Dedifferentiated amniotic fluid mesenchymal stem cell (primary cell): ENCODE measurements at regions not wholly inside any gene's neighbourhood (a gene's known extent, or its start where the extent isn't known, plus 50 kb on each side); places are given as distances from the start of the nearest gene placed in this dataset.
"Not testable (repeated sequence)": the region's sequence is repeated elsewhere in the genome, so short reads cannot be mapped to it uniquely, and the experiment has no call there.

ENCODE experiments used
- DNase-seq: peaks from one replicate; pipeline ENCODE4 v3.0.0-alpha.2; 2016; ENCODE audit errors: extremely low spot score

- no peak for DNase-seq
Observed at GRCh38 chr10:52599551-52600200, 172.9 kb downstream of the MBL2 start.

- DNase-seq = not testable (repeated sequence)
Observed at GRCh38 chr10:52604131-52604530, 168.5 kb downstream of the MBL2 start.

GRCh38 chr10:52609071-52609470 is 163.5 kb downstream of the MBL2 start:
- DNase-seq = no peak

DNA sequence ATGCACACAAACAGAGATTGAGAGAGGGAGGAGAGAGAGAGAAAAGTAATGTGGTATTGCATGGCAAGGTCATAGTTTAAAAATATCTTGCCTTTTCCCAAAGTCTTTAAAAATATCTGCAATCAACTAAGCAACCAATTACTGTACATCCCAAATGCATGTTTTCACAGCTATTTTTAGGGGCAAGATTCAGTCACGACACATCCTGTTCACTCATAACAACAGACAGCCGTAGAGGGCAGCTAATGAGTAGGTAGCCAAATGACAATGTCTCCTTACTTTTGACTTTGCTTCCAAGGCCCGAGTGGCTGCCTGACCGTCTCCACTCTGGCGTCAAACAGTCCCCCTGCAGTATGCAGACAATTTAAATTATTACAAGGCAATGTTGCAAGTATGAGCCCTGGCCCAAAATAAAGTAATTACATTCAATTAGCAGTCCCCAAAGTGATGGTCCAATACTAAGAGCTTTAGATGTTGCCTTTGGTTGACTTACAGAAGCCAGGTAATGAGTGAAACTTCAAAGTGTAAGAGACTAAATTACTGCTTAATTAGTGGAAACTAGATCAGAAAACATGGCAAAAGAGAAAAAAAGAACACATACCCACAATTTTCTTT is 162.9 kb downstream of the MBL2 start:
- DNase-seq = no peak

DNA sequence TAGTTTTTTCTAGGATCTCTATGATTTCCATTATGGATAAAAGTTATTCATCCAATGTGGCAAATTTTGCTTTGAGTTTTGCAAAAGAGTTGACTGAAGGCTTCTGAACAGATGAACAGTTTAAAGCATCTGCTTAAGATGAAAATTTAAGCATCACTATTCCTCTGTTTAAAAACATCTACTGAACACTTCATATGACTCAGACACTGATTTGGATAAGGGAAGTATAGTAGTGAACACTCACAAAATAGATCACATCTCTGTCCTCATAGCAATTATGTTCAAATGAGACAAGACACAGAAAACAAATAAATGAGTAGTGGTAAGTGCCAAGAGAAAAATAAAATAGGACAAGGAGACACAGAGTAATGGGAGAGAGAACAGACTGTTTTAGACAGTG is 157.3 kb downstream of the MBL2 start:
- DNase-seq = no peak

DNA sequence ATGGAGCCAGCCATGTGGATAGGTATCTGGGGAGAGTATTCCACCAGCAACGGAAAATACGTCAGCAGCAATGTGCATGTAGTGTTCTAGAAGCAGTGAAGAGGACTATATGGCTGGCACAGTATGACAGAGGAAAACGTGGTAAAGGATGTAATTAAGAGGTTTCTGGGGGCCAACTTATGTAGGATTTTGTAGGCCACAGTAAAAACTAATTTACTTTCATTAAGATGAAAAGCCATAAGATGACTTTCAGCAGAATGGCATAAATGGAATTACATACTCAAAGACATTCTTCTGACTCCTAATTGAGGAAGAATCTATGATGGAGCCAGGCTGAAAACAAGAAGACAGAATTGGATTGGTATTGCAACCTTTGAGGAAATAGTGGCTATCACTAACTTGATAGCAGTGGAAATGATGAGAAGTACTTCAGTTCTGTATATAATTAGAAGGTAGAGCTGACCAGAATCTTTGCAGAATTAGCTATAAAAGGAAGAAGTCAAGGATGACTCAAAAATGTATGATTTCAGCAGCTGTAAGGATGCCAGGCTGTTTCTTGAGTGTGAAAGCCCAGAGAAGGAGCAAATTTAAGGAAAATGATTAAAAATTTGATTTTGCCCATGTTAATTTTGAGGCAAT is 156.7 kb downstream of the MBL2 start:
- DNase-seq = peak; percentile 23

DNA sequence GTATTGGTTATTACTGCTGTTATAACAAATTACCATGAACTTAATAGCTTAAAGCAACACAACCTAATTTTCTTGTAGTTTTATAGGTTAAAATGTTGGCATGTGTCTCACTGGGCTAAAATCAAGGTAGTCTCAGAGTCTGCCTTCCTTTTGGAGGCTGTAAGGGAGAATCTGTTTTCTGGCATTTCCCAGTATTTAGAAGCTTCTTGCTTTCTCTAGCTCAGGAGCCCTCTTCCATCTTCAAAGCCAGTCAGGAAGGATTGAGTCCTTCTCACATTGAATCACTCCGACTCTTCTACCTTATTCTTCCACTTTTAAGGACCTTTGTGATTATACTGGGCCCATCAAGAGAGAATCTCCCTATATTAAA is 156.2 kb downstream of the MBL2 start:
- no peak for DNase-seq

DNA sequence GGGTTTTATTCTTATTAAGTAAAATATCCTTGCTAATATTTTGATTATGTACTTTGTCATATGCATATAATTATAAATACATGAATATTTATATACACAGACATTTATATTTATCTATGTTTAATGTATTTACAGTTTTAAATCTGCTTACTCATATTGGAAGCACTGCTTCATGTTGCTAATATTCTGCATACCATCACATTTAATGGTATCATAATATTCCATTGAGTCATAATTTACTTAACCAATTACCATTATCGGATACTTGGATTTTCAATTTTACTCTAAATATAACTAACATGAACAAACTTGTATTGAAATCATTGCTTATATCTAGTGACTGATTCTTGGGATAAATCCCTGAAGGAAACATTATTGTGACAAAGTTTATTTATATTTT is 155.2 kb downstream of the MBL2 start:
- DNase-seq = no peak

GRCh38 chr10:52619052-52619451 is 153.5 kb downstream of the MBL2 start:
- no peak for DNase-seq

DNA sequence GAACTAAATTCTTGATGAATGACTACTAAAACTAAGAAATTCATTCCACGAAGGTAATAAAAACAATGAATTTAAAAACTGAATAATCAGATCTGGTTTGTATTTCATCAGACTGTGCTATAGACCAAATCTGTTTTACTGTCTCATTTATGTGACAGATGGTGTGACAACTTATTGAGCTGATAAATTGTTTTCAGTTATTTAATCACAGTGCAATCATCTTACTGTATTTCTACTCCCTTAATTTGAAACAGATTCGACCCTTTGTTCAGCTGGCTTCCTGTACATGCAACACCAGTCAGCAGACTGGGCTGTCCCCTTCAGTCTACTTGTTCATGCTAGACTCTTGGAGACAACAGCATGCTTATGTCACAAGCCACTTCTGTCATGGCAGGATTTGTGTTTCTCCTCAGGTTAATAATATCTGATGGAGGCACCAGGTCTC is 150.9 kb downstream of the MBL2 start:
- no peak for DNase-seq

GRCh38 chr10:52623761-52624160 is 148.8 kb downstream of the MBL2 start:
- no peak for DNase-seq

DNA sequence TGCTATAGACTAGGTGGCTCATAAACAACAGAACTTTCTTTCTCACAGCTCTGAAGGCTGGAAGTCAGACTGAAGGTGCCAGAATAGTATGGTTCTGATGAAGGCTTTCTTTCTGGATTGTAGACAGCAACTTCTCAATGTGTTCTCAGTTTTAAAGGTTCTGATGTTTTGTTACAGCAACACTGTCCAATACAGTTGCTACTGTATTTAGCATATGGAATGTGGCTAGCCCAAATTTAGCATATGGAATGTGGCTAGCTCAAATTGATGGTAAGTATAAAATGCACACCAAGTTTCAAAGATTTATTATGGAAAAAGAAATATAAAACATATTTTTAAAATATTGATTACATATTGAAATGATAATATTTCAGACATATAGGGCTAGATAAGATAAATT is 145.3 kb downstream of the MBL2 start:
- no peak for DNase-seq

DNA sequence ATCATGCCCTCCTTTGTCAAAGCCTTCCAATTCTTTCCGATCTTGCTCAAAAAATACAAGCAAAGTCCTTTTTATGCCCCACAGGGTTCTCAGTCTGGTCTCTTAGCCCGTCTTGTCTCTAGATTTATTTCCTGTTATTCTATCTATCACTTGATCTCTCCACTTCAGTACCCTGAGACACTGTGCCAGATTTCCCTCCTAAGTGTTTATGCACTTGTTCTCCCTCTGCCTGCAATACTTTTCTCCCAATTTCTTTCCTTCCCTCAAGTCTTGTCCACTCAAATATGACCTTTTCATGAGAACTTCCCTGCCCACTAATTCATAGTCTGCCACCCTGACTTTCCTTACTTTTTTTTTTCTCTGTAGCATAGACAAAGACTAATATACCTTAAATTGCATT is 141.4 kb downstream of the MBL2 start:
- no peak for DNase-seq

DNA sequence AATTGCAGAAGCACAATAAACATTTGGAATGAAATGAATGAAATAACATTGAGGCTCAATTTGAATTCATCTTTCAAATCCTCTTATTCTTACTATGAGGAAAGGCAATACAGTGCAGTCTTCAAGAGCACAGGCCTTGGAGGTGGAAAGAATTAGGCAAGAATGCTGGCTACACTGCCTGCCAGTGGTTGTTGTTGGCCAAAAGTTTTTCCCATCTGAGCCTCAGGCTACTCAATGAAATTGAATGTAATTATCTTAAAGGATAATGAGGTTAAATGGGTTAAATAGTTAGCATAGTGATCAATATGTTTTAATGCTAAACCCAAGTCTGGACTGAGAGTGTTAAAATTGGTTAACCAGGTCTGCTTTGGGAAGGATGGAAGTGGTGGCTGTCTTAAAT is 140.9 kb downstream of the MBL2 start:
- DNase-seq = no peak

DNA sequence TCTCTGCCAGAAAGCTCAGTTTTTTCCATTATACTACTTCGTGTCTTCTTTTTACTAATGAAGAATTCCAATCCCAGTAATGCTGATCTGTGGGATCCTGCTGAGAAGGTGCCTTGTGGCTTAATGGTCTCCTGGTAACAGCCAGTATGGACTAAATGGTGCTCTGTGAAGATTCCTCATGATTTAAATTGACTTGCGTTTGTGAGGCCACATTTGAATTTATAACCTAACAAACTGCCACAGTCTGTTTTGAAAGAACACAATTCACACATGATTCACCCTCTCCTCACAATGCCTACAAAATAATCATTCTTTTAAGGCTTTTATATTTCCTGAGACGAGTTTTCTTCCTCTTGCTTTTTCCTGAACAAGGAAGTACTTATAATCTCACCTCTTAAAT is 140.0 kb downstream of the MBL2 start:
- DNase-seq = no peak

DNA sequence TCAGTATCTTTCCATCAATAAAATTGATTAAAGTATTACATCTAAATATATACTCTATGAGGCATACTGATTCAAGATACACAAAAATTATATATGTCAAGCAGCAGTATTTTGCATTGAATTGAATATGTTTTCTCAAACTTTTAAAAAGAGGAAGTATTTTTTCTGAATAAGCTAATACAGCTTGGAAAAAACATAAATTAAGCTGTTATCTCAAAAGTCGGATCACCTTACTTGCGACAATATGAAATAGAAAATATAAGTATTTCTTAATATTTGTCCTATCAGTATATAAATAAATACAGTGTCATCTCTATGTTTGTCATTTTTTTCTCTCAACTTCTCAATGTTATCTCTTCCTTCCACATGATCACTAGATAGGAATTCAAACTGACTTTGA is 139.3 kb downstream of the MBL2 start:
- no peak for DNase-seq

DNA sequence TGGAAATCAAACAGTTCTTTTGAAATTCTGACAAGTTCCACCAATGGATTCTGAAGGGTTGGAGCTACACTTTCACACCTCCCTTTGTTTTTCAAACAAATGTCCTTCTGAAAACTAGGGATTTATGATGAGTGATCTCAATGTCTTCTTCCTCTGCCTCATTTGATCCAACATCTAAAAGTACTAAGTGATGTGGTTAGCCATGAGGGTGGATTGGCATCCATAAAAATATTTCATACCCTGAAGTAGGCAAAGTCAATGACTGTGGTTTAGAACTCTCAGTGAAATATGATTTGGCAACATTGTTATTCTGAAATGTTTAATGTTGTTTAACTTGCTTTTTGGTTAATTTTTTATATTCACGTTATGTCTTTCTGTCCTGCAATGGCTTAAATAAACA is 136.9 kb downstream of the MBL2 start:
- no peak for DNase-seq

DNA sequence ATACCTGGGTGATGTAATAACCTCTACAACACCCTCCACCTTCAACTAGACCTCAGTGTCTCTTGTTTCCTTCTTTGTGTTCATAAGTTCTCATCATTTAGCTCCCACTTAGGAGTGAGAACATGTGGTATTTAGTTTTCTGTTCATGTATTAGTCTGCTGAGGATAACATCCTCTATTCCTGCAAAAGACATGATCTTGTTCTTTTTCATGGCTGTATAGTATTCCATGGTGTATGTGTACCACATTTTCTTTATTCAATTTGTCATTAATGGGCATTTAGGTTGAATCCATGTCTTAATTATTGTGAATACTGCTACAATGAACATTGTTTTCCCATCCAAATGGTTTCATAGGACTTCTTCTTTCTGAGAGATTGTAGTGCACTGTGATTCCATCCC is 135.7 kb downstream of the MBL2 start:
- no peak for DNase-seq

GRCh38 chr10:52637592-52637991 is 135.0 kb downstream of the MBL2 start:
- no peak for DNase-seq

GRCh38 chr10:52639652-52640051 is 132.9 kb downstream of the MBL2 start:
- no peak for DNase-seq

DNA sequence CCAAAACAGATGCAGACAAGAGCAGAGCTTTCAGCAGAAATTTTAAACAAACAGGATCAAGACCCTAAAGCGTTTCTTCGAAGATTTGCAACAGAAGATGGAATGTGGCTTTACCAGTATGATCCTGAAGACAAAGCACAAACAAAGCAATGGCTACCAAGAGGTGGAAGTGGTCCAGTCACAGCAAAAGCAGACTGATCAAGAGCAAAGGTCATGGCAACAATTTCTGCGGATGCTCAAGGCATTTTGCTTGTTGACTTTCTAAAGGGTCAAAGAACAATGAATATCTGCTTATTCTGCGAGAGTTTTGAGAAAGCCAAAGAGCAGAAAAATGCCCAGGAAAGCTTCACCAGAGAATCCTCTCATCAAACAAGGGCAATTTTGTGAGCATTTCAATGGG is 130.4 kb downstream of the MBL2 start:
- DNase-seq = no peak

DNA sequence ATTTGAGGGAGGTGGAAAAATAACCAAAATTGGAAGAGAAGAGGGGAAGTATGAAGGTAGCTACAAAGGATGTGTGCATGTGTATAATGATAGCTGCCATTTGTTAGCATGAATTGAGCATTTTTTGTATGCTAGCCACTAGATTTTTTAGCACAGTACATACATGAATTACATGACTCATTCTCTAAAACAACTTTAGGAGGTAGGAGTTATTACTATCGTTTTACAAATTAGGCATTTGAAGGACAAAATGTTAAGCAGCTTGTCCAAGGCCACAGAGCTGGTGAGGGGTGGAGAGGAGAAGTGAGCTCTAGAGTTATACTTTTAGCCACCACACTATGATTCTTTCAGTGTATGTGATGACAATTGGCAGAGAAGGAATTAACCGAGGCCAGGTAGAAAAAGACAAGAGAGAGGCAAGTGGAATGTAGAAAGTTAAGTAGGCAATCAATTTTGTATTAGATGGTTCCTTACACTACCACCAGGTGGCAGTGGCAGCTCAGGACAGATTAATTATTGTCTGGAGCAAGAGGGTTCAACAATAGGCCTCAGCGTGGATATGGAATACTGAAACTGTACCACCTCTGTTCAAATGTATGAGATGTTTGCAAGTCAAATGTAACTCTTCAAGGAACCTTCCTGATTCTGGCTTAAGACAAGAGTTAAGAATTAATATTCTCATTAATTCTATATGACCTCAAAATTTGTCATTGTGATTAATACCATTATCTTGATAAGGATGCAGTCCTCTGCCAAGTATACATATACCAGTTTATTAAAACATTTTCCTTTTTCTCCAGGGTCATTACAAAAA is 128.0 kb downstream of the MBL2 start:
- no peak for DNase-seq
